Small intestine (tissue), 7 donors: ENCODE measurements at regions not wholly inside any gene's neighbourhood (a gene's known extent, or its start where the extent isn't known, plus 50 kb on each side); places are given as distances from the start of the nearest gene placed in this dataset.
A peak's percentile ranks its signal among the peaks of the same experiment; 100 is the strongest.

Experiments
- DNase-seq, 2 donors: peaks; one replicate each; pipeline versions ENCODE4 v3.0.0 to v3.0.0-alpha.2; 2013
- FAIRE-seq: peaks from 2 replicates; lab custom pipeline; 2012; peaks lifted over from hg19 to GRCh38; lab: Jason Lieb, UNC
- H3K27ac ChIP-seq, 3 donors: one replicate each; pipeline ENCODE4 v1.5.1; 2013; ENCODE audit warnings: low read length in 2 of 3, mild to moderate bottlenecking in 2 of 3, control low read depth in 1 of 3, inconsistent platforms in 1 of 3, low read depth in 1 of 3, moderate library complexity in 1 of 3
- H3K27me3 ChIP-seq, 3 donors: one replicate each; pipeline ENCODE4 v1.6.1; 2013; ENCODE audit warnings: low read length in 3 of 3, inconsistent platforms in 1 of 3; ENCODE audit not compliant: control insufficient read depth in 3 of 3, insufficient read depth in 3 of 3
- H3K36me3 ChIP-seq, 3 donors: one replicate each; pipeline ENCODE4 v1.6.1; 2013; ENCODE audit warnings: low read length in 3 of 3, inconsistent platforms in 1 of 3, low read depth in 1 of 3, mild to moderate bottlenecking in 1 of 3, moderate library complexity in 1 of 3; ENCODE audit not compliant: control insufficient read depth in 3 of 3, insufficient read depth in 2 of 3
- H3K4me1 ChIP-seq, 3 donors: one replicate each; pipeline ENCODE4 v1.6.1; 2013; ENCODE audit warnings: low read length in 2 of 3, inconsistent platforms in 1 of 3, low read depth in 1 of 3, mild to moderate bottlenecking in 1 of 3, moderate library complexity in 1 of 3; ENCODE audit not compliant: control insufficient read depth in 3 of 3, insufficient read depth in 2 of 3
- H3K4me3 ChIP-seq, 3 donors: one replicate each; pipeline ENCODE4 v1.5.1; 2013; ENCODE audit warnings: low read length in 3 of 3, control low read depth in 1 of 3, inconsistent platforms in 1 of 3, low read depth in 1 of 3, mild to moderate bottlenecking in 1 of 3, moderate library complexity in 1 of 3
- H3K9me3 ChIP-seq, 2 donors: one replicate each; pipeline ENCODE4 v1.6.1; 2013; ENCODE audit warnings: low read depth in 1 of 2, low read length in 1 of 2; ENCODE audit not compliant: control insufficient read depth in 2 of 2, insufficient read depth in 1 of 2
- WGBS, 3 donors: extraction: QIAGEN DNeasy Blood & Tissue Kit; methylation state at CpG; one replicate each; pipeline ENCODE4 v1.1.7; 2013; 5-methylcytosine and 5-hydroxymethylcytosine counted together
- donor health status: healthy with polysubstance abuse.
- donor health status: control.
- donor health status: control.
- donor health status: Bipolar disorder and iron deficiency.
- donor health status: healthy.

DNA sequence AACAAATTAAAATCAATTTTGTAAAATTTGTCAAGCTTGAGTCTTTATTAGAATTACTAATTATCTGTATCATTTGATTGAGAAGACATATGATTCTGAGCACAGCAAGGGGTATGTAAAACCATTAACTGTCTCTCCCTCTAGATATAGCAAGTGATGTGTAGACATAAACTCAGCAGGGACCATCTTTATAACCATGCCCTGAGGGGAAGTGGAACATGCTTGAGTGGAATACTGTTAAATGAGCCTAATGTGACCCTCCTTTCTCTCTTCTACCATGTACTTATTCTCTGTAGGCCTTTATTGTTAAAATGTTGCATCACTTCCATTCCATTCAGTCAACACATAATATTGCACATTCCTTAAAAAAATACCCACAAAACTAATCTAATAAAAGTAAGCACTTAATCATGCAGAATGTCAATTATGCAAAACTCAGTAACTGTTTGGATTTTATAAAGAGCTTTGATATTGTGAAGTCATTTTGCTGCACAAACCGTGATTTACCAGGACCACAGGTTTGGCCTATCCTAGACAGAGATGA lies 896.6 kb upstream of the MANEA start:
- 72 to 85% (median 77%) methylated on average over 1 of the region's 1 CpG for WGBS, 3 donors
- FAIRE-seq (no peak), DNase-seq (no peak)
- no peaks in the 10 kb centered on the region for H3K36me3 ChIP-seq
- no peak overlapping the region for H3K27ac ChIP-seq
- H3K4me1 ChIP-seq = no peaks in the 10 kb centered on the region
- no peaks in the 10 kb centered on the region for H3K27me3 ChIP-seq
- no peak overlapping the region for H3K4me3 ChIP-seq
- H3K9me3 ChIP-seq = no peaks in the 10 kb centered on the region

DNA sequence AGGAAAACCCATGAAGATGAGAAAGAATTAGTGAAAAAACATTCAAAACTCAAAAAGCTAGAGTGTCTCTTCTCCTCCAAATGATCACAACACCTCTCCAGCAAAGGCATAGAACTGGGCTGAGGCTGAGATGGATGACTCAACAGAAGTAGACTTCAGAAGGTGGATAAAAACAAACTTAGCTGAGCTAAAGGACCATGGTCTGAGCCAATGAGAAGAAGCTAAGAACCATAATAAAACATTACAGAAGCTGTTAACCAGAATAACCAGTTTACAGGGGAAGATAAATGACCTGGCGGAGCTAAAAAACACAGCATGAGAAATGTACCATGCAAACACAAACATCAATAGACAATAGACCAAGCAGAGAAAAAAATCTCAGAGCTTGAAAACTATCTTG lies 904.1 kb upstream of the MANEA start:
- H3K27me3 ChIP-seq = no peaks in the 10 kb centered on the region
- no peak for FAIRE-seq
- no peaks in the 10 kb centered on the region for H3K4me1 ChIP-seq
- DNase-seq = no peak
- 40 to 91% (median 86%) methylated on average over 1 of the region's 1 CpG for WGBS, 3 donors
- H3K36me3 ChIP-seq = no peaks in the 10 kb centered on the region
- peaks cover 0 to 9% of the 10 kb centered on the region in 2 donors for H3K9me3 ChIP-seq
- no peak overlapping the region for H3K27ac ChIP-seq
- no peak overlapping the region for H3K4me3 ChIP-seq

DNA sequence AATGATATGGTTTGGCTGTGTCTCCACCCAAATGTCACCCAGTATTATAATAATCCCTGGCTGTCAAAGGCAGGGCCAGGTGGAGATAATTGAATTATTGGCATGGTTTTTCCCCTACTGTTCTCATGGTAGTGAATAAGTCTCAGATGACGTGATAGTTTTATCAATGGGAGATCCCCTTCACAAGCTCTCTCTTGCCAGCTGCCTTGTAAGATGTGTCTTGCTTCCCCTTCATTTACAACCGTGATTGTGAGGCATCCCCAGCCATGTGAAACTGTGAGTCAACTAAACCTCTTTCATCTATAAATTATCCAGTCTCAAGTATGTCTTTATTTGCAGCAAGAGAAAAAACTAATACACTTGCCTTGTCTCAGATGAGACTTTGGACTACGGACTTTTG lies 907.3 kb upstream of the MANEA start:
- no peaks in the 10 kb centered on the region for H3K36me3 ChIP-seq
- no peak overlapping the region for H3K4me3 ChIP-seq
- peaks cover 0 to 9% of the 10 kb centered on the region in 2 donors for H3K9me3 ChIP-seq
- no peaks in the 10 kb centered on the region for H3K4me1 ChIP-seq
- 46 to 82% (median 51%) methylated on average over 3 of the region's 3 CpGs for whole genome bisulfite sequencing, 3 donors
- H3K27me3 ChIP-seq = no peaks in the 10 kb centered on the region
- DNase-seq (no peak), FAIRE-seq (no peak)
- H3K27ac ChIP-seq = no peak overlapping the region

DNA sequence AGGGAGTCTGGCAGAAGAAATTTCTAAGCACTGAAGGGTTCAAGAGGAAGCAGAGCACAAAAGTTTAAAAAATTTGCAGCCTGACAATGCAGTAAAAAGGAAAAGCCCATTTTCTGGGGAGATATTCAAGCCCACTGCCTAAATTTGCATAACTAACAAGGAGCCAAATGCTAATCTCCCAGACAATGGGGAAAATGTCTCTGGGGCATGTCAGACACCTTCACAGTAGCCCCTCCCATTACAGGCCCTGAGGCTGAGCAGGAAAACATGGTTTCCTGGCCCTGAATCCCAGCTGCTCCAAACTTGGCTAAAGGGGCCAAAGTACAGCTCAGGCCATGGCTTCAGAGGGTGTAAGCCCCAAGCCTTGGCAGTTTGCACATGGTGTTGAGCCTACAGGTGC lies 908.5 kb upstream of the MANEA start:
- DNase-seq (no peak), FAIRE-seq (no peak)
- H3K4me3 ChIP-seq = no peak overlapping the region
- no peaks in the 10 kb centered on the region for H3K36me3 ChIP-seq
- no peaks in the 10 kb centered on the region for H3K4me1 ChIP-seq
- no peaks in the 10 kb centered on the region for H3K27me3 ChIP-seq
- no peak overlapping the region for H3K27ac ChIP-seq
- peaks cover 0 to 9% of the 10 kb centered on the region in 2 donors for H3K9me3 ChIP-seq

DNA sequence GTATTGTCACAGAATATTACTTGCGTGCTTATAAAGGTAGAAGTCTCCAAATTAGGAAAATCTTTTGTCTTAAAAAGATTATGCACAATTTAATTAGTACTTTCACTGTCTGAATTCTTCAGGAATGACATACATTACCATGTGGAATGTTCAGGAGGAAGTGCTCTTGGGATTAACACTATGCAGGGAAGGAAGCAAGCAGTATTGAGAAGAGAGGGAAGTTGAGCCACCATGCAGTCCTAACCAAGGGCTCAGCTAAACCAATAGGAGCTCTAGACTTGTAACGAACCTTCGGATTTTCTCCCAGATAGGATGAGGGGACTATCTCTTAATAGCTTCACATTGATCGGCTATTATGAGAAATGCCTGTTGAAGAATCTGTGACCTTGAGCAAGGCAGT lies 918.4 kb upstream of the MANEA start:
- peaks cover 0 to 3% of the 10 kb centered on the region in 2 donors for H3K9me3 ChIP-seq
- no peak for DNase-seq
- WGBS, 3 donors = 62 to 80% (median 77%) methylated on average over 4 of the region's 4 CpGs
- H3K4me1 ChIP-seq = no peaks in the 10 kb centered on the region
- no peak overlapping the region for H3K27ac ChIP-seq
- H3K36me3 ChIP-seq = no peaks in the 10 kb centered on the region
- no peak overlapping the region for H3K4me3 ChIP-seq
- FAIRE-seq = no peak
- H3K27me3 ChIP-seq = no peaks in the 10 kb centered on the region

DNA sequence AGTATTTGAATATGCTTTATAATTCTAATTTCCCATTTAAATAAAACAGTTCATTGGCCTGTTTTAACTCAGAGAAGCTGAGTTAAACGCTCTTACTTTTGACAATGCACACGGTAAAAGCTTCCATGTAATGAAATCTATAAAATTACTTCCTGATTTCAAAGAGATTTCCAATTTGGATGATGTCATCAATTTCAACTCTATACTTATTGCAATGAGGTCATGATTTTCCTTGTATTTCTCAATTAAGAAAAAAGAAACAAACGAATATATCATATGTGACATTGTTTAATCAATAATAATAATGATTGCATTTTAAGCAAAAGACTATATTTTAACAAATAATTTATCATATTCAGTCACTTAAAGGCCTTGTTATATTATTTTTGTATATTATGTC lies 926.1 kb upstream of the MANEA start:
- DNase-seq (no peak), FAIRE-seq (no peak)
- H3K9me3 ChIP-seq = no peaks in the 10 kb centered on the region
- no peaks in the 10 kb centered on the region for H3K36me3 ChIP-seq
- H3K27ac ChIP-seq = no peak overlapping the region
- WGBS, 3 donors = 79 to 86% (median 79%) methylated on average over 3 of the region's 3 CpGs
- no peak overlapping the region for H3K4me3 ChIP-seq
- no peaks in the 10 kb centered on the region for H3K4me1 ChIP-seq
- no peaks in the 10 kb centered on the region for H3K27me3 ChIP-seq

DNA sequence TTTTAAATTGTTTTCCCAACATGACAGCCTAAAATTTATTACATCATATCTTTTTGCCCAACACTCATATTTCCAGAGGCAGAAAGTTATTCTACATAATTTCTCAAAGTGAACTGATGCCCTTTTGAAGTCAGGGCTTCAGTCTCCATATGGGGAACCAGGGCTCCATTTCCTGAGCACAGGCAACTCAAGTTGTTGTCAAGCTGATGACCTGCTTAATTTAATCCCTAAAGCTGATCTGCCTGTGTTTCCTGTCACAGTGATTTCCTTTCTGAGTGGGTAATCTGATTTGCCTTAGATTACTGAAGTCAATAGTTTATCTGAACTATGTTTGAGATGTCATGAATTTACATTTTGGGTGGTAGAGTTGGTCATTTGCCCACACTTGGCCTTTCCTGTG lies 932.1 kb upstream of the MANEA start:
- no peak for DNase-seq
- Histone ChIP-seq H3K9me3 (no peaks in the 10 kb centered on the region), H3K4me3 (no peak overlapping the region), H3K27me3 (no peaks in the 10 kb centered on the region), H3K27ac (no peak overlapping the region), H3K36me3 (no peaks in the 10 kb centered on the region), H3K4me1 (no peaks in the 10 kb centered on the region)
- no peak for FAIRE-seq

DNA sequence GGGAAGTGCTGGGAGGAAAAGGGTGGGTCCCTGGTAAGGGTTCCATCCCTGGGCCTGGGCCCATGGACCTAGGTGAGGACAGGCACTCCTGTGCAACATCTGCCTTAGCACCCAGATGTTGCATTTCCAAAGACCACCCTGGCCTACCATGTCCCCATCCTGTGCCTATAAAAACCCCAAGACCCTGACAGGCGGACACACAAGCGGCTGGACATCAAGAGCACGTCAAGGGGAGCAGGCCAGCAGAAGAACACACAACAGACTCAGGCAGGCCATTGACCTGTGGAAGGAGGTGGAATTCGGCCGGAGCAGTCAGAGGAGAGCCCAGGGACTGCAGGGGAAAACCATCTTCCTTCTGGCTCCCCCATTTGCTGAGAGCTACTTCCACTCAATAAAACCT lies 937.8 kb upstream of the MANEA start:
- Histone ChIP-seq H3K27me3 (no peaks in the 10 kb centered on the region), H3K4me3 (no peak overlapping the region), H3K27ac (no peak overlapping the region), H3K36me3 (no peaks in the 10 kb centered on the region), H3K9me3 (no peaks in the 10 kb centered on the region), H3K4me1 (no peaks in the 10 kb centered on the region)
- FAIRE-seq = no peak
- WGBS, 3 donors = 67 to 92% (median 76%) methylated on average over 4 to 5 of the region's 5 CpGs
- DNase-seq = no peak

DNA sequence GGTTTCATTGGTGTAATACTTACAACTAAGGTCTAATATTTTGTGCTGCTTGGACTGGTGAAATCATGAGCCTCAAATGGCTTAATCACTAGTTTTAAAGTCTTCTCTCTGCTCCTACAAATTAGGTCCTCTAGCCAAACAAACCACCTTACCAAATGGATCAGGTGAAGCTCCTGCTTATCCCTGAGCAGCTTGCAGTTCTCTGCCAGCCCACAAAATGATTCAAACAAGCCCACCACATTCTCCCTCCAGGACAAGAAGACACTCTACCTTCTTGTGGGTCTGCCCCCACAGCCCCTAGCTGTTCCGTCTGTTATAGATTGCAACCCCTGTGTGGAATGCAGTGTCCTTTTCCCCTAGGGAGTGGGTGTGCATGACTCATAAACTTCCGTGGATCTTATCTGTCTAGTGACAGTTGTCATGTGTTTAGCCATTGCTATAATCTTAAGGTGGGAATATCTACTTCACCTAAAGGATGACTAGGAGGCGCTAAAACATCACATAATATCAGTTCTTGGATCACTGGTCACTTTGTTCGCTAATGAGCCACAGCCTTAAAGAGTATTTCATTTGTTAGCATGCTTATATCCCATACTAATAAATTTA lies 940.5 kb upstream of the MANEA start:
- Histone ChIP-seq H3K27ac (no peak overlapping the region), H3K27me3 (no peaks in the 10 kb centered on the region), H3K36me3 (no peaks in the 10 kb centered on the region), H3K4me1 (no peaks in the 10 kb centered on the region), H3K9me3 (no peaks in the 10 kb centered on the region), H3K4me3 (no peak overlapping the region)
- FAIRE-seq (no peak), DNase-seq (peak; percentile 1 to 2)
- WGBS, 3 donors = 19 to 35% (median 25%) methylated on average over 4 of the region's 4 CpGs
